GM13977 (cell line): ENCODE measurements at regions not wholly inside any gene's neighbourhood (a gene's known extent, or its start where the extent isn't known, plus 50 kb on each side); places are given as distances from the start of the nearest gene placed in this dataset.
"Not testable (repeated sequence)": the region's sequence is repeated elsewhere in the genome, so short reads cannot be mapped to it uniquely, and the experiment has no call there.

Experiments
- DNase-seq: peaks from one replicate; pipeline ENCODE4 v3.0.0; 2012; ENCODE audit warnings: low spot score
- CTCF ChIP-seq: IDR thresholded peaks from 2 replicates; pipeline ENCODE4 v1.5.1; 2012; ENCODE audit warnings: mild to moderate bottlenecking, control low read depth; ENCODE audit not compliant: insufficient read depth; ENCODE audit errors: extremely low read depth, missing control alignments
- in situ Hi-C: fragments of 300-500 bp; cut with MboI; formaldehyde crosslinking; loops from one replicate; pipeline ENCODE4 v1.12.0; 2022; ENCODE audit warnings: low sequenced_read_pairs, low pct_unique_long_range_greater_than_20kb, mixed read lengths, inconsistent platforms; ENCODE audit not compliant: unreplicated experiment

DNA sequence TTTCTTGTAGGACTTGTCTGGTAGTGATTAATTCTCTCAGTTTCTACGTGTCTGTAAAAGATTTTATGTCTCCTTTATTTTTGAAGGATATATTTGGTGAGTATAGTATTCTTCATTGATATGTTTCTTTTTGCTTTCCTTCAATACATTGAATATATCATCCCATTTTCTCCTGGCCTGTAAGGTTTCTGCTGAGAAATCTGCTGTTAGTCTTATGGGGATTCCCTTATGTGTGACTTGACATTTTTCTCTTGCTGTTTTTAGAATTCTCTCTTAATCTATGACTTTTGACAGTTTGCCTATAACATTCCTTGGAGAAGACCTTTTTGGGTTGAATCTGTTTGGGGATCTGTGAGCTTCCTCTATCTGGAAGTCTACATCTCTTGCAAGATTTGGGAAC is 281.0 kb upstream of the MEIS1 start:
- in situ Hi-C loops, result no loop called here
- DNase-seq, result no peak
- TF ChIP-seq CTCF, result no peak

- no peak for DNase-seq
- TF ChIP-seq CTCF, result no peak
- in situ Hi-C loops, result no loop called here
Measured at GRCh38 chr2:66145490-66145889, 289.4 kb upstream of the MEIS1 start.

DNA sequence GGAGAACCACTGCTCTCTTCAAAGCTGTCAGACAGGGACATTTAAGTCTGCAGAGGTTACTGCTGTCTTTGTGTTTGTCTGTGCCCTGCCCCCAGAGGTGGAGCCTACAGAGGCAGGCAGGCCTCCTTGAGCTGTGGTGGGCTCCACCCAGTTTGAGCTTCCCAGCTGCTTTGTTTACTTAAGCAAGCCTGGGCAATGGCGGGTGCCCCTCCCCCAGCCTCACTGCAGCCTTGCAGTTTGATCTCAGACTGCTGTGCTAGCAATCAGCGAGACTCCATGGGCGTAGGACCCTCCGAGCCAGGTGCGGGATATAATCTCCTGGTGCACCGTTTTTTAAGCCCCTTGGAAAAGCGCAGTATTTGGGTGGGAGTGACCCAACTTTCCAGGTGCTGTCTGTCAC is 290.6 kb upstream of the MEIS1 start:
- DNase-seq, in situ Hi-C loops: not testable (repeated sequence)

DNA sequence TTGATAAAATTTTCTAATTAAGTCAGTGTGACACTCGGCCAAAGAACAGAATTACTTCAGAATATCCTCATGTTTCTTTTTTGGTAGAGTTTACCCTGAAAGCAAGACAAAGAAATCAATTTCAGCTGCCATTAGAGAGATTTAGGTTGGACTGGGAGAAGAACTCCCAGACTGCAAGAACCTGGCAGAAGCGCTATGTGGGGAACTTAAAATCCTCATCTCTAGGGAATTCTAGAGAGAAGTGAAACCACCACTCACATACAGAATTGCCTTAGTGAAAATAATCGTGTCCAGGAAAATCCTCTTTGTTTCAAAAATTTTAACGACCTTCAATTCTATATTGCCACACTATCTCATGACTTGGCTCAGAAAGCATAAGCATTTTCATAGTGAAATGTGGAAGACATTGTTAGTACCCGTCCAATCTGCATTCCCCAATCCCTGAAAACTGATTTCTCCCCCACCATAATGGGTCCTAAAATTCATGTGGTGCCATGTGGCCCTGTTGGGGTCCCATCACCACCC is 297.3 kb upstream of the MEIS1 start:
- in situ Hi-C loops, result no loop called here

GRCh38 chr2:66134138-66134701 is 300.7 kb upstream of the MEIS1 start:
- no peak for TF ChIP-seq CTCF
- DNase-seq, result no peak
- in situ Hi-C loops, result no loop called here

More for the DNA sequence above, 297.3 kb upstream of the MEIS1 start:
- DNase-seq, result no peak
- no peak for TF ChIP-seq CTCF

DNA sequence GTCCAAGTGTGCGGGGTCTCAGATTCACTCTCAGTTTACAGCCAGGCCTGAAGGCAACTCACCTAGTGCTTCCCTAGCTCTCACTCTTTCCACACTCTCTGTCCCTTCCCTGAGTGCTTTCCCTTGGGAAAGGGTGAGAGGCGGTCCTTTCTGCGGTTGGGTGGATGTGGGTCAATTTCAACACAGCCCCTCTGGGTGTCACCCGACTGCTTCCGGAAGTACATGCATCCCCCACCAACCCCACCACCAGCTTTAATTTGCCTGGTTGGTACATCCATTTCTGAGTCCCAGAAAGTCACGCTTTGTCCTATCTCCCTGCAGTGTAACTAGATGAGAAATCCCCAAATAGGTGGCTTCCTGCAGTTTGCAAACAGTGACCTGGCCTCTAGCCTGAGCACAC is 307.3 kb upstream of the MEIS1 start:
- no peak for TF ChIP-seq CTCF
- no peak for DNase-seq
- in situ Hi-C loops, result no loop called here

DNA sequence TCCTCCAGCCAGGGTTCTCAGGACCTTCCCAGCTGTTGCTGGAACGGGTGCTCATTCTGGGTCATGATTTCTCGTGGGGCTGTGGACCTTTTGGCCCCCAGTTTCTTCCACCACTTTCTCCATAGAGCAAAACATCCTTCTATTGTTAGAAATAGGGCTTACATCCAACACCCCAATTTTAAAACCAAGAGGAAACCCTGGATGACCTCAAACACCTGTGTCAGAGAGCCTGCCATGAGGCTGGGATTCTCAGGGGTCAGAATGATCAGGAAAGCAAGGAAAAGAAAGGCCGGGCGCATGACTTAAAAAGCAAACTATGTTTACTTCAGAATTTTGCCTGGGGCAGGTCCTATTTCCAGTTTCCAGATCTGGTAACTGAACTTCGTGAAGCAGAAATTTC is 307.9 kb upstream of the MEIS1 start:
- no peak for TF ChIP-seq CTCF
- DNase-seq, result no peak
- in situ Hi-C loops, result no loop called here
